Uterus (tissue), 3 donors: ENCODE measurements at regions not wholly inside any gene's neighbourhood (a gene's known extent, or its start where the extent isn't known, plus 50 kb on each side); places are given as distances from the start of the nearest gene placed in this dataset.
A peak's percentile ranks its signal among the peaks of the same experiment; 100 is the strongest.

Experiments used
- DNase-seq, 2 donors: peaks; one replicate each; pipeline ENCODE4 v3.0.0-alpha.2; 2019 to 2020
- H3K27ac ChIP-seq, 2 donors: fragments of 200-600 bp; sonication (generic); 1 replicate in 1 of 2; 2 replicates in 1 of 2; pipeline ENCODE4 v1.5.1; 2016 to 2018
- H3K27me3 ChIP-seq, 2 donors: fragments of 200-600 bp; sonication (generic); one replicate each; pipeline ENCODE4 v1.5.1; 2018 to 2019; ENCODE audit warnings: control low read depth in 1 of 2
- H3K36me3 ChIP-seq, 2 donors: fragments of 200-600 bp; sonication (generic); one replicate each; pipeline ENCODE4 v1.5.1; 2019; ENCODE audit warnings: control low read depth in 1 of 2
- H3K4me1 ChIP-seq, 2 donors: fragments of 200-600 bp; sonication (generic); one replicate each; pipeline ENCODE4 v1.5.1; 2018 to 2019; ENCODE audit warnings: control low read depth in 1 of 2
- H3K4me3 ChIP-seq, 2 donors: fragments of 200-600 bp; sonication (generic); 1 replicate in 1 of 2; 2 replicates in 1 of 2; pipeline ENCODE4 v1.5.1; 2018 to 2019; ENCODE audit warnings: mild to moderate bottlenecking in 1 of 2
- H3K9me3 ChIP-seq, 2 donors: fragments of 200-600 bp; sonication (generic); one replicate each; pipeline ENCODE4 v1.5.1; 2019; ENCODE audit warnings: control low read depth in 1 of 2
- POLR2A ChIP-seq, 2 donors: fragments of 450-650 bp; IDR thresholded peaks; one replicate each; pipeline ENCODE4 v1.6.1; 2016; ENCODE audit warnings: antibody characterized with exemption in 2 of 2, mild to moderate bottlenecking in 1 of 2, moderate library complexity in 1 of 2
- intact Hi-C: fragments of 100-400 bp; cut with DNase I; formaldehyde crosslinking; loops from one replicate; pipeline ENCODE4 v1.15.1; 2023; ENCODE audit warnings: low total_unique reads
- TF ChIP-seq, protein P1 (sequence below), 4 experiments: fragments of 200-600 bp in 2 of 4; fragments of 450-650 bp in 2 of 4; sonication (generic) in 2 of 4; IDR thresholded peaks; one replicate each; pipeline ENCODE4 v1.5.1; 2016 to 2019; ENCODE audit warnings: antibody characterized with exemption in 4 of 4, mild to moderate bottlenecking in 2 of 4, moderate library complexity in 1 of 4
- donor health status: DM: yes; HTN: yes; CAD: no.

- intact Hi-C loops, result no loop called here
- H3K4me3 ChIP-seq, result no peak overlapping the region
- no peaks in the 10 kb centered on the region for H3K27me3 ChIP-seq
- no peaks in the 10 kb centered on the region for H3K4me1 ChIP-seq
- H3K27ac ChIP-seq, result no peak overlapping the region
- TF ChIP-seq POLR2A (IDR thresholded peaks at IDR 0.05), result no peak
- TF ChIP-seq, protein P1, sequence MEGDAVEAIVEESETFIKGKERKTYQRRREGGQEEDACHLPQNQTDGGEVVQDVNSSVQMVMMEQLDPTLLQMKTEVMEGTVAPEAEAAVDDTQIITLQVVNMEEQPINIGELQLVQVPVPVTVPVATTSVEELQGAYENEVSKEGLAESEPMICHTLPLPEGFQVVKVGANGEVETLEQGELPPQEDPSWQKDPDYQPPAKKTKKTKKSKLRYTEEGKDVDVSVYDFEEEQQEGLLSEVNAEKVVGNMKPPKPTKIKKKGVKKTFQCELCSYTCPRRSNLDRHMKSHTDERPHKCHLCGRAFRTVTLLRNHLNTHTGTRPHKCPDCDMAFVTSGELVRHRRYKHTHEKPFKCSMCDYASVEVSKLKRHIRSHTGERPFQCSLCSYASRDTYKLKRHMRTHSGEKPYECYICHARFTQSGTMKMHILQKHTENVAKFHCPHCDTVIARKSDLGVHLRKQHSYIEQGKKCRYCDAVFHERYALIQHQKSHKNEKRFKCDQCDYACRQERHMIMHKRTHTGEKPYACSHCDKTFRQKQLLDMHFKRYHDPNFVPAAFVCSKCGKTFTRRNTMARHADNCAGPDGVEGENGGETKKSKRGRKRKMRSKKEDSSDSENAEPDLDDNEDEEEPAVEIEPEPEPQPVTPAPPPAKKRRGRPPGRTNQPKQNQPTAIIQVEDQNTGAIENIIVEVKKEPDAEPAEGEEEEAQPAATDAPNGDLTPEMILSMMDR (IDR thresholded peaks at IDR 0.05), result no peak
- no peaks in the 10 kb centered on the region for H3K36me3 ChIP-seq
- no peak for DNase-seq
- H3K9me3 ChIP-seq, result no peaks in the 10 kb centered on the region
Observed at GRCh38 chr20:6651561-6651960, 115.9 kb upstream of the BMP2 start.

- H3K27me3 ChIP-seq, result no peaks in the 10 kb centered on the region
- H3K27ac ChIP-seq, result no peak overlapping the region
- H3K9me3 ChIP-seq, result no peaks in the 10 kb centered on the region
- intact Hi-C loops, result no loop called here
- H3K36me3 ChIP-seq, result no peaks in the 10 kb centered on the region
- H3K4me3 ChIP-seq, result no peak overlapping the region
- TF ChIP-seq POLR2A (IDR thresholded peaks at IDR 0.05), result no peak
- TF ChIP-seq, protein P1 (IDR thresholded peaks at IDR 0.05), result no peak
- DNase-seq, result peak; percentile 69 to 71
- no peaks in the 10 kb centered on the region for H3K4me1 ChIP-seq
Observed at GRCh38 chr20:6651016-6651415, 116.5 kb upstream of the BMP2 start.

- Histone ChIP-seq H3K27me3 (no peaks in the 10 kb centered on the region), H3K9me3 (no peaks in the 10 kb centered on the region), H3K36me3 (no peaks in the 10 kb centered on the region), H3K27ac (no peak overlapping the region), H3K4me3 (no peak overlapping the region), H3K4me1 (no peaks in the 10 kb centered on the region)
- intact Hi-C loops, result no loop called here
- DNase-seq, result no peak
- TF ChIP-seq, protein P1 (IDR thresholded peaks at IDR 0.05), result no peak
- TF ChIP-seq POLR2A (IDR thresholded peaks at IDR 0.05), result no peak
Observed at GRCh38 chr20:6646021-6646636, 121.4 kb upstream of the BMP2 start.

- no peak overlapping the region for H3K4me3 ChIP-seq
- intact Hi-C loops, result no loop called here
- TF ChIP-seq, protein P1 (IDR thresholded peaks at IDR 0.05), result no peak
Observed at GRCh38 chr20:6644813-6645628, 122.5 kb upstream of the BMP2 start.

GRCh38 chr20:6641012-6641411 is 126.5 kb upstream of the BMP2 start:
- no peaks in the 10 kb centered on the region for H3K4me1 ChIP-seq
- no peaks in the 10 kb centered on the region for H3K9me3 ChIP-seq
- no peak for DNase-seq
- H3K4me3 ChIP-seq, result no peak overlapping the region
- no peaks in the 10 kb centered on the region for H3K27me3 ChIP-seq
- intact Hi-C loops, result no loop called here
- H3K27ac ChIP-seq, result no peak overlapping the region
- H3K36me3 ChIP-seq, result no peaks in the 10 kb centered on the region
- TF ChIP-seq, protein P1 (IDR thresholded peaks at IDR 0.05), result no peak
- no peak for TF ChIP-seq POLR2A (IDR thresholded peaks at IDR 0.05)

More at GRCh38 chr20:6644813-6645628, 122.5 kb upstream of the BMP2 start:
- H3K4me1 ChIP-seq, result no peaks in the 10 kb centered on the region
- no peaks in the 10 kb centered on the region for H3K27me3 ChIP-seq
- H3K27ac ChIP-seq, result no peak overlapping the region
- no peak for DNase-seq
- H3K9me3 ChIP-seq, result no peaks in the 10 kb centered on the region
- H3K36me3 ChIP-seq, result no peaks in the 10 kb centered on the region
